Peyer's patch (tissue), 4 donors: ENCODE measurements at regions not wholly inside any gene's neighbourhood (a gene's known extent, or its start where the extent isn't known, plus 50 kb on each side); places are given as distances from the start of the nearest gene placed in this dataset.

Source experiments
- DNase-seq, 3 donors: peaks; one replicate each; pipeline ENCODE4 v3.0.0-alpha.2; 2017 to 2019
- H3K27ac ChIP-seq, 4 donors: fragments of 200-600 bp; sonication (generic); one replicate each; pipeline ENCODE4 v1.5.1; 2016 to 2019
- H3K27me3 ChIP-seq, 2 donors: fragments of 200-600 bp; sonication (generic); one replicate each; pipeline ENCODE4 v1.5.1; 2019
- H3K36me3 ChIP-seq, 3 donors: fragments of 200-600 bp; sonication (generic); one replicate each; pipeline ENCODE4 v1.5.1; 2016 to 2019
- H3K4me1 ChIP-seq, 4 donors: fragments of 200-600 bp; sonication (generic); one replicate each; pipeline ENCODE4 v1.5.1; 2016 to 2019
- H3K4me3 ChIP-seq, 4 donors: fragments of 200-600 bp; sonication (generic); 1 replicate in 3 of 4; 2 replicates in 1 of 4; pipeline ENCODE4 v1.5.1; 2016 to 2019; ENCODE audit warnings: mild to moderate bottlenecking in 1 of 4
- H3K9me3 ChIP-seq, 4 donors: fragments of 200-600 bp; sonication (generic); one replicate each; pipeline ENCODE4 v1.5.1; 2016 to 2019; ENCODE audit warnings: mild to moderate bottlenecking in 1 of 4
- CTCF ChIP-seq, 6 experiments: fragments of 450-650 bp in 4 of 6; fragments of 200-600 bp in 2 of 6; sonication (generic) in 1 of 6; IDR thresholded peaks; one replicate each; pipeline ENCODE4 v1.5.1; 2017 to 2019; ENCODE audit warnings: antibody characterized with exemption in 6 of 6, mild to moderate bottlenecking in 3 of 6, moderate library complexity in 1 of 6
- POLR2A ChIP-seq, 2 donors: fragments of 450-650 bp; IDR thresholded peaks; one replicate each; pipeline ENCODE4 v1.5.1; 2017; ENCODE audit warnings: antibody characterized with exemption in 2 of 2, mild to moderate bottlenecking in 2 of 2, moderate library complexity in 2 of 2

- DNase-seq, result no peak
- no peaks in the 10 kb centered on the region for H3K4me1 ChIP-seq
- no peak overlapping the region for H3K4me3 ChIP-seq
- H3K27ac ChIP-seq, result no peak overlapping the region
- H3K27me3 ChIP-seq, result no peaks in the 10 kb centered on the region
- no peaks in the 10 kb centered on the region for H3K36me3 ChIP-seq
- no peaks in the 10 kb centered on the region for H3K9me3 ChIP-seq
- TF ChIP-seq CTCF (IDR thresholded peaks at IDR 0.05), result no peak
- TF ChIP-seq POLR2A (IDR thresholded peaks at IDR 0.05), result no peak
Measured at GRCh38 chrX:3257471-3257870, 89.0 kb downstream of the MXRA5 start.

- no peaks in the 10 kb centered on the region for H3K27me3 ChIP-seq
- no peaks in the 10 kb centered on the region for H3K36me3 ChIP-seq
- no peaks in the 10 kb centered on the region for H3K9me3 ChIP-seq
- TF ChIP-seq CTCF (IDR thresholded peaks at IDR 0.05), result no peak
- no peak for TF ChIP-seq POLR2A (IDR thresholded peaks at IDR 0.05)
- no peak overlapping the region for H3K4me3 ChIP-seq
- no peak overlapping the region for H3K27ac ChIP-seq
- H3K4me1 ChIP-seq, result no peaks in the 10 kb centered on the region
- DNase-seq, result no peak
Measured at GRCh38 chrX:3256868-3257267, 89.6 kb downstream of the MXRA5 start.

- H3K27me3 ChIP-seq, result no peaks in the 10 kb centered on the region
Measured at GRCh38 chrX:3252744-3253143, 93.7 kb downstream of the MXRA5 start.

GRCh38 chrX:3250966-3251365 lies 95.5 kb downstream of the MXRA5 start:
- no peaks in the 10 kb centered on the region for H3K27me3 ChIP-seq
- H3K4me1 ChIP-seq, result no peaks in the 10 kb centered on the region
- TF ChIP-seq POLR2A (IDR thresholded peaks at IDR 0.05) (no peak), CTCF (IDR thresholded peaks at IDR 0.05) (no peak)
- no peak overlapping the region for H3K4me3 ChIP-seq
- no peak for DNase-seq
- no peak overlapping the region for H3K27ac ChIP-seq
- no peaks in the 10 kb centered on the region for H3K36me3 ChIP-seq
- no peaks in the 10 kb centered on the region for H3K9me3 ChIP-seq

More at GRCh38 chrX:3252744-3253143, 93.7 kb downstream of the MXRA5 start:
- Histone ChIP-seq H3K36me3 (no peaks in the 10 kb centered on the region), H3K4me3 (no peak overlapping the region), H3K4me1 (no peaks in the 10 kb centered on the region), H3K9me3 (no peaks in the 10 kb centered on the region), H3K27ac (no peak overlapping the region)
- no peak for DNase-seq
- TF ChIP-seq CTCF (IDR thresholded peaks at IDR 0.05), result no peak
- TF ChIP-seq POLR2A (IDR thresholded peaks at IDR 0.05), result no peak

- DNase-seq, result no peak
- Histone ChIP-seq H3K36me3 (no peaks in the 10 kb centered on the region), H3K27ac (no peak overlapping the region), H3K4me1 (no peaks in the 10 kb centered on the region), H3K9me3 (no peaks in the 10 kb centered on the region), H3K27me3 (no peaks in the 10 kb centered on the region), H3K4me3 (no peak overlapping the region)
- TF ChIP-seq POLR2A (IDR thresholded peaks at IDR 0.05) (no peak), CTCF (IDR thresholded peaks at IDR 0.05) (peak in 1 of 6 experiments; percentile 23)
Measured at GRCh38 chrX:3244955-3245354, 101.5 kb downstream of the MXRA5 start.

- Histone ChIP-seq H3K4me3 (no peak overlapping the region), H3K4me1 (no peaks in the 10 kb centered on the region), H3K36me3 (no peaks in the 10 kb centered on the region), H3K27ac (no peak overlapping the region), H3K9me3 (no peaks in the 10 kb centered on the region), H3K27me3 (no peaks in the 10 kb centered on the region)
- TF ChIP-seq POLR2A (IDR thresholded peaks at IDR 0.05) (no peak), CTCF (IDR thresholded peaks at IDR 0.05) (no peak)
- DNase-seq, result no peak
Measured at GRCh38 chrX:3244203-3244743, 102.2 kb downstream of the MXRA5 start.
